ENCODE measurements at regions not wholly inside any gene's neighbourhood (a gene's known extent, or its start where the extent isn't known, plus 50 kb on each side); places are given as distances from the start of the nearest gene placed in this dataset.

DNA sequence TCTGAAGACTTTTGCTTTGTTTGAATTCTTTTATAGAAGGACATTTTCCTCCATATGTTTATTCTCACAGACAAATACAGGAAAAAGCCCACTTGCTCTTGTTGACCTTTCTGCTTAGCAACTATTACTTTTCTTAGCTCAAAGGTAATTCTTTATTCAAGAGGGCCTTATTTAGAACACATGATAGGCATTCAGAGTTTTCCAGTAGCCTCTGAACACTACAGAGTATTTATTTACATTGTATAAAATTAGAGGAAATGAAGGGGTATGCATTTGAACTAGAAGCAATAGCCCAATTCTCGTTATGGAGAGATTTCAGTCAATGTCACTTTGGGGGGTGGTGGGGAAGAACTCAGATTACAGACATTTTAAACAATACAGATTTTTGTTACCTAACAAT lies 581.7 kb downstream of the KCNJ2 start:
- TF ChIP-seq, protein P1, sequence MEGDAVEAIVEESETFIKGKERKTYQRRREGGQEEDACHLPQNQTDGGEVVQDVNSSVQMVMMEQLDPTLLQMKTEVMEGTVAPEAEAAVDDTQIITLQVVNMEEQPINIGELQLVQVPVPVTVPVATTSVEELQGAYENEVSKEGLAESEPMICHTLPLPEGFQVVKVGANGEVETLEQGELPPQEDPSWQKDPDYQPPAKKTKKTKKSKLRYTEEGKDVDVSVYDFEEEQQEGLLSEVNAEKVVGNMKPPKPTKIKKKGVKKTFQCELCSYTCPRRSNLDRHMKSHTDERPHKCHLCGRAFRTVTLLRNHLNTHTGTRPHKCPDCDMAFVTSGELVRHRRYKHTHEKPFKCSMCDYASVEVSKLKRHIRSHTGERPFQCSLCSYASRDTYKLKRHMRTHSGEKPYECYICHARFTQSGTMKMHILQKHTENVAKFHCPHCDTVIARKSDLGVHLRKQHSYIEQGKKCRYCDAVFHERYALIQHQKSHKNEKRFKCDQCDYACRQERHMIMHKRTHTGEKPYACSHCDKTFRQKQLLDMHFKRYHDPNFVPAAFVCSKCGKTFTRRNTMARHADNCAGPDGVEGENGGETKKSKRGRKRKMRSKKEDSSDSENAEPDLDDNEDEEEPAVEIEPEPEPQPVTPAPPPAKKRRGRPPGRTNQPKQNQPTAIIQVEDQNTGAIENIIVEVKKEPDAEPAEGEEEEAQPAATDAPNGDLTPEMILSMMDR (optimal IDR thresholded peaks at IDR 0.05 in 1 of 3, IDR thresholded peaks at IDR 0.05 in 1 of 3, conservative IDR thresholded peaks at IDR 0.05 in 1 of 3; ENCODE audit: extremely low read depth in 1 of 3, insufficient read depth in 2 of 3, low read length in 3 of 3) = no peak
- TF ChIP-seq EZH2 (IDR thresholded peaks at IDR 0.05; ENCODE audit: low read length) = no peak

Data from keratinocyte (primary cell).